Aorta (tissue), 5 donors: ENCODE measurements at regions not wholly inside any gene's neighbourhood (a gene's known extent, or its start where the extent isn't known, plus 50 kb on each side); places are given as distances from the start of the nearest gene placed in this dataset.

Source experiments
- ATAC-seq: fragments of 200-7000 bp; cut with Tn5 transposase; one replicate; pipeline ENCODE4 v1.9.1; 2022; ENCODE audit warnings: moderate library complexity; ENCODE audit not compliant: low FRiP score
- DNase-seq, 2 donors: peaks; one replicate each; pipeline ENCODE4 v3.0.0-alpha.2; 2020
- H3K27ac ChIP-seq, 2 donors: one replicate each; pipeline ENCODE4 v1.5.1; 2013; ENCODE audit warnings: low read length in 2 of 2, mild to moderate bottlenecking in 2 of 2, moderate library complexity in 2 of 2, control low read depth in 1 of 2, inconsistent platforms in 1 of 2, low read depth in 1 of 2
- H3K27me3 ChIP-seq, 2 donors: one replicate each; pipeline ENCODE4 v1.6.1; 2013; ENCODE audit warnings: control low read depth in 1 of 2, low read length in 1 of 2, mild to moderate bottlenecking in 1 of 2, moderate library complexity in 1 of 2; ENCODE audit not compliant: insufficient read depth in 2 of 2, control insufficient read depth in 1 of 2
- H3K36me3 ChIP-seq, 2 donors: one replicate each; pipeline ENCODE4 v1.6.1; 2013; ENCODE audit warnings: control low read depth in 1 of 2, low read length in 1 of 2, mild to moderate bottlenecking in 1 of 2; ENCODE audit not compliant: insufficient read depth in 2 of 2, control insufficient read depth in 1 of 2
- H3K4me1 ChIP-seq, 2 donors: one replicate each; pipeline ENCODE4 v1.6.1; 2013; ENCODE audit warnings: low read length in 2 of 2, control low read depth in 1 of 2, mild to moderate bottlenecking in 1 of 2, moderate library complexity in 1 of 2; ENCODE audit not compliant: insufficient read depth in 2 of 2, control insufficient read depth in 1 of 2
- H3K4me3 ChIP-seq, 2 donors: one replicate each; pipeline ENCODE4 v1.5.1; 2013; ENCODE audit warnings: low read length in 2 of 2, control low read depth in 1 of 2, mild to moderate bottlenecking in 1 of 2
- H3K9me3 ChIP-seq: one replicate; pipeline ENCODE4 v1.6.1; 2013; ENCODE audit warnings: mild to moderate bottlenecking, low read length; ENCODE audit not compliant: control insufficient read depth
- WGBS, 2 donors: extraction: QIAGEN DNeasy Blood & Tissue Kit; methylation state at CpG; one replicate each; pipeline ENCODE4 v1.1.7; 2013; 5-methylcytosine and 5-hydroxymethylcytosine counted together
- intact Hi-C, 2 donors: fragments of 100-400 bp; cut with DNase I; formaldehyde crosslinking; loops; one replicate each; pipeline versions ENCODE4 v1.14.2 to v1.15.0; 2022
- donor health status: healthy with polysubstance abuse.
- donor health status: Bipolar disorder and iron deficiency.
- donor health status: DM: no; HTN: no; CAD: no.
- donor health status: DM: no; HTN: no; CAD: no.
- donor health status: DM: yes; HTN: yes; CAD: no.

- DNase-seq (no peak), ATAC-seq (no peak)
- H3K27ac ChIP-seq: no peak overlapping the region
- no peaks in the 10 kb centered on the region for H3K27me3 ChIP-seq
- no peak overlapping the region for H3K4me3 ChIP-seq
- H3K4me1 ChIP-seq: no peaks in the 10 kb centered on the region
- no peaks in the 10 kb centered on the region for H3K9me3 ChIP-seq
- intact Hi-C loops: no loop called here
- no peaks in the 10 kb centered on the region for H3K36me3 ChIP-seq
Observed at GRCh38 chr20:18928626-18929025, 115.0 kb downstream of the SCP2D1 start.

- intact Hi-C loops: no loop called here
- Histone ChIP-seq H3K27ac (no peak overlapping the region), H3K4me3 (no peak overlapping the region), H3K36me3 (no peaks in the 10 kb centered on the region), H3K4me1 (no peaks in the 10 kb centered on the region), H3K9me3 (no peaks in the 10 kb centered on the region), H3K27me3 (no peaks in the 10 kb centered on the region)
- DNase-seq: no peak
- ATAC-seq: no peak
- 94 to 98% methylated on average over 1 of the region's 1 CpG for WGBS, 2 donors
Observed at GRCh38 chr20:18929800-18930199, 116.2 kb downstream of the SCP2D1 start.

- Histone ChIP-seq H3K9me3 (no peaks in the 10 kb centered on the region), H3K4me1 (no peaks in the 10 kb centered on the region), H3K27me3 (no peaks in the 10 kb centered on the region), H3K27ac (peak overlapping the region in 1 of 2 donors; percentile 16), H3K36me3 (no peaks in the 10 kb centered on the region), H3K4me3 (no peak overlapping the region)
- 38 to 45% methylated on average over 4 of the region's 4 CpGs for WGBS, 2 donors
- ATAC-seq: peak; percentile 66
- peak in 1 of 2 donors; percentile 60 for DNase-seq
- intact Hi-C loops: no loop called here
Observed at GRCh38 chr20:18943542-18943941, 130.0 kb downstream of the SCP2D1 start.

- Histone ChIP-seq H3K4me1 (no peaks in the 10 kb centered on the region), H3K27me3 (no peaks in the 10 kb centered on the region), H3K27ac (no peak overlapping the region), H3K9me3 (peaks cover 3% of the 10 kb centered on the region), H3K36me3 (no peaks in the 10 kb centered on the region), H3K4me3 (no peak overlapping the region)
- intact Hi-C loops: no loop called here
- WGBS, 2 donors: 96 to 98% methylated on average over 4 of the region's 4 CpGs
- no peak for DNase-seq
- ATAC-seq: no peak
Observed at GRCh38 chr20:18956890-18957289, 143.3 kb downstream of the SCP2D1 start.

- ATAC-seq (no peak), DNase-seq (no peak)
- H3K27ac ChIP-seq: no peak overlapping the region
- intact Hi-C loops: no loop called here
- H3K9me3 ChIP-seq: peaks cover 3% of the 10 kb centered on the region
- no peaks in the 10 kb centered on the region for H3K27me3 ChIP-seq
- 87 to 90% methylated on average over 2 of the region's 2 CpGs for WGBS, 2 donors
- H3K4me1 ChIP-seq: no peaks in the 10 kb centered on the region
- H3K4me3 ChIP-seq: no peak overlapping the region
- no peaks in the 10 kb centered on the region for H3K36me3 ChIP-seq
Observed at GRCh38 chr20:18957328-18957727, 143.7 kb downstream of the SCP2D1 start.

GRCh38 chr20:18971121-18971520 lies 157.5 kb downstream of the SCP2D1 start:
- ATAC-seq: no peak
- H3K27me3 ChIP-seq: no peaks in the 10 kb centered on the region
- intact Hi-C loops: no loop called here
- no peak overlapping the region for H3K27ac ChIP-seq
- H3K36me3 ChIP-seq: no peaks in the 10 kb centered on the region
- H3K4me1 ChIP-seq: no peaks in the 10 kb centered on the region
- no peak overlapping the region for H3K4me3 ChIP-seq
- DNase-seq: no peak
- peaks cover 2% of the 10 kb centered on the region for H3K9me3 ChIP-seq
- WGBS, 2 donors: 96 to 97% methylated on average over 5 of the region's 5 CpGs

GRCh38 chr20:18971574-18971973 lies 158.0 kb downstream of the SCP2D1 start:
- intact Hi-C loops: no loop called here
- ATAC-seq (no peak), DNase-seq (no peak)
- Histone ChIP-seq H3K27ac (no peak overlapping the region), H3K9me3 (no peaks in the 10 kb centered on the region), H3K27me3 (no peaks in the 10 kb centered on the region), H3K36me3 (no peaks in the 10 kb centered on the region), H3K4me3 (no peak overlapping the region), H3K4me1 (no peaks in the 10 kb centered on the region)
- 85 to 86% methylated on average over 2 of the region's 2 CpGs for WGBS, 2 donors

- ATAC-seq (no peak), DNase-seq (no peak)
- Histone ChIP-seq H3K36me3 (no peaks in the 10 kb centered on the region), H3K27me3 (no peaks in the 10 kb centered on the region), H3K27ac (no peak overlapping the region), H3K4me1 (no peaks in the 10 kb centered on the region), H3K4me3 (no peak overlapping the region), H3K9me3 (no peaks in the 10 kb centered on the region)
- intact Hi-C loops: no loop called here
- 95 to 96% methylated on average over 3 of the region's 3 CpGs for WGBS, 2 donors
Observed at GRCh38 chr20:18972251-18972876, 158.8 kb downstream of the SCP2D1 start.

GRCh38 chr20:18973529-18974173 lies 160.1 kb downstream of the SCP2D1 start:
- H3K36me3 ChIP-seq: no peaks in the 10 kb centered on the region
- H3K4me3 ChIP-seq: no peak overlapping the region
- H3K27me3 ChIP-seq: no peaks in the 10 kb centered on the region
- ATAC-seq: peak; percentile 88
- H3K27ac ChIP-seq: no peak overlapping the region
- intact Hi-C loops: no loop called here
- peaks cover 2% of the 10 kb centered on the region for H3K9me3 ChIP-seq
- H3K4me1 ChIP-seq: no peaks in the 10 kb centered on the region
- WGBS, 2 donors: 29 to 37% methylated on average over 7 of the region's 7 CpGs
- DNase-seq: peak; percentile 77 to 89
